ENCODE measurements at regions not wholly inside any gene's neighbourhood (a gene's known extent, or its start where the extent isn't known, plus 50 kb on each side); places are given as distances from the start of the nearest gene placed in this dataset.
A peak's percentile ranks its signal among the peaks of the same experiment; 100 is the strongest.

GRCh38 chr5:175579742-175580432 lies 78.0 kb upstream of the HRH2 start:
- no peak for DNase-seq (ENCODE audit: low spot score)

GRCh38 chr5:175582697-175583096 lies 75.2 kb upstream of the HRH2 start:
- DNase-seq (ENCODE audit: low spot score): no peak

GRCh38 chr5:175585567-175585966 lies 72.3 kb upstream of the HRH2 start:
- DNase-seq (ENCODE audit: low spot score): no peak

GRCh38 chr5:175588709-175589429 lies 69.0 kb upstream of the HRH2 start:
- DNase-seq (ENCODE audit: low spot score): no peak

- DNase-seq (ENCODE audit: low spot score): no peak
These were observed 68.2 kb upstream of the HRH2 start for GRCh38 chr5:175589714-175590113.

- DNase-seq (ENCODE audit: low spot score): peak; percentile 24
These were observed 67.4 kb upstream of the HRH2 start for GRCh38 chr5:175590471-175590881.

GRCh38 chr5:175591293-175591692 lies 66.6 kb upstream of the HRH2 start:
- no peak for DNase-seq (ENCODE audit: low spot score)

GRCh38 chr5:175593794-175594193 lies 64.1 kb upstream of the HRH2 start:
- DNase-seq (ENCODE audit: low spot score): no peak

GRCh38 chr5:175595905-175596304 lies 62.0 kb upstream of the HRH2 start:
- no peak for DNase-seq (ENCODE audit: low spot score)

- no peak for DNase-seq (ENCODE audit: low spot score)
These were observed 61.1 kb upstream of the HRH2 start for GRCh38 chr5:175596761-175597189.

- DNase-seq (ENCODE audit: low spot score): no peak
These were observed 60.2 kb upstream of the HRH2 start for GRCh38 chr5:175597718-175598117.

GRCh38 chr5:175598774-175599173 lies 59.1 kb upstream of the HRH2 start:
- no peak for DNase-seq (ENCODE audit: low spot score)

GRCh38 chr5:175599210-175599609 lies 58.7 kb upstream of the HRH2 start:
- DNase-seq (ENCODE audit: low spot score): no peak

GRCh38 chr5:175603987-175604739 lies 53.7 kb upstream of the HRH2 start:
- no peak for DNase-seq (ENCODE audit: low spot score)

- no peak for DNase-seq (ENCODE audit: low spot score)
These were observed 51.5 kb upstream of the HRH2 start for GRCh38 chr5:175606409-175606808.
